Chondrocyte (in vitro differentiated cells): ENCODE measurements at regions not wholly inside any gene's neighbourhood (a gene's known extent, or its start where the extent isn't known, plus 50 kb on each side); places are given as distances from the start of the nearest gene placed in this dataset.

Experiments
- DNase-seq: peaks from one replicate; pipeline ENCODE4 v3.0.0; 2021; ENCODE audit warnings: mixed read lengths, low spot score
- H3K27ac Mint-ChIP-seq: one replicate; pipeline ENCODE4 v1.8.0; 2021; ENCODE audit warnings: mild to moderate bottlenecking, moderate library complexity, mixed read lengths; ENCODE audit not compliant: unreplicated experiment
- H3K27me3 Mint-ChIP-seq: 2 replicates; pipeline ENCODE4 v1.8.0; 2021; ENCODE audit warnings: low read depth, mixed read lengths
- H3K36me3 Mint-ChIP-seq: 2 replicates; pipeline ENCODE4 v1.8.0; 2021; ENCODE audit warnings: low read depth, mixed read lengths
- H3K4me1 Mint-ChIP-seq: 2 replicates; pipeline ENCODE4 v1.8.0; 2021; ENCODE audit warnings: low read depth, mild to moderate bottlenecking, mixed read lengths
- H3K4me3 Mint-ChIP-seq: one replicate; pipeline ENCODE4 v1.8.0; 2021; ENCODE audit warnings: mild to moderate bottlenecking, moderate library complexity, mixed read lengths; ENCODE audit not compliant: unreplicated experiment
- H3K9me3 Mint-ChIP-seq: 2 replicates; pipeline ENCODE4 v1.8.0; 2021; ENCODE audit warnings: low read depth, mixed read lengths
- CTCF ChIP-seq: fragments of 200-600 bp; sonication (generic); IDR thresholded peaks from 2 replicates; pipeline ENCODE4 v1.5.0; 2021; ENCODE audit warnings: antibody characterized with exemption, mild to moderate bottlenecking, moderate library complexity

- H3K4me1 Mint-ChIP-seq, result no peaks in the 10 kb centered on the region
- no peak overlapping the region for H3K27ac Mint-ChIP-seq
These were observed 301.2 kb upstream of the PROK2 start for GRCh38 chr3:72086042-72086742.

GRCh38 chr3:72085036-72085435 is 300.1 kb upstream of the PROK2 start:
- no peaks in the 10 kb centered on the region for H3K36me3 Mint-ChIP-seq
- no peak overlapping the region for H3K27ac Mint-ChIP-seq
- H3K4me3 Mint-ChIP-seq, result no peak overlapping the region
- H3K9me3 Mint-ChIP-seq, result no peaks in the 10 kb centered on the region
- H3K27me3 Mint-ChIP-seq, result peaks cover 20% of the 10 kb centered on the region
- DNase-seq, result no peak
- no peak for TF ChIP-seq CTCF
- H3K4me1 Mint-ChIP-seq, result no peaks in the 10 kb centered on the region

More at GRCh38 chr3:72086042-72086742, 301.2 kb upstream of the PROK2 start:
- no peak for TF ChIP-seq CTCF
- no peaks in the 10 kb centered on the region for H3K36me3 Mint-ChIP-seq
- peaks cover 28% of the 10 kb centered on the region for H3K27me3 Mint-ChIP-seq
- H3K9me3 Mint-ChIP-seq, result no peaks in the 10 kb centered on the region
- no peak overlapping the region for H3K4me3 Mint-ChIP-seq
- DNase-seq, result no peak

DNA sequence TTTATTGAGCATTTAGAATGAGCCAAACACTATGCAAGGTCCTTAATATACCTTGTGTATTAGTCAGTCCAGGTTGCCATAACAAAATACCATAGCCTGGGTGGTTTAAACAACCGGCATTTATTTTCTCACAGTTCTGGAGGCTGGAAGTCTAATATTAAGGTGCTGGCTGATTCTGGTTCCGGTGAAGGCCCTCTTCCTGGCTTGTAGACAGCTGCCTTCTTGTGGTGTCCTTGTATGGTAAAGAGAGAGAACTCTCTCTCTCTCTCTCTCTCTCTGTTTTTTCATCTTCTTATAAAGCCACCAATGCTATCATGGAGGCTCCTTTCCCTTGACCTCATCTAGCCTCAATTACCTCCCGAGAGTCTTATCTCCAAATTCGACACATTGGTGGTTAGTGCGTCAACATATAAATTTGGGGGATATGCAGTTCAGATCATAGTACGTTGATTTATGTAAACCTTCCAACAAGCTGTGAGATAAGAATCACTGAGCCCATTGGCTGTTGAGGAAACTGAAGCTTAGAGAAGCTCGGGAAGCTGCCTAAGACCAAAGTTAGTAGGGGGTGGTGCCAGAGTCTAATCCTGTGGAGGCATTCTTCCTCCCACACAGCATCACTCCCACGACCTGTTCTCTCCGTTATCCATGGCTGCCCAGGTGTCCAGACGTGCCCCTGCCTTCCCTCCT is 298.0 kb upstream of the PROK2 start:
- Mint-ChIP-seq H3K36me3 (no peaks in the 10 kb centered on the region), H3K9me3 (no peaks in the 10 kb centered on the region), H3K27ac (no peak overlapping the region), H3K27me3 (peaks cover 27% of the 10 kb centered on the region), H3K4me1 (no peaks in the 10 kb centered on the region), H3K4me3 (no peak overlapping the region)
- DNase-seq, result no peak
- TF ChIP-seq CTCF, result no peak

DNA sequence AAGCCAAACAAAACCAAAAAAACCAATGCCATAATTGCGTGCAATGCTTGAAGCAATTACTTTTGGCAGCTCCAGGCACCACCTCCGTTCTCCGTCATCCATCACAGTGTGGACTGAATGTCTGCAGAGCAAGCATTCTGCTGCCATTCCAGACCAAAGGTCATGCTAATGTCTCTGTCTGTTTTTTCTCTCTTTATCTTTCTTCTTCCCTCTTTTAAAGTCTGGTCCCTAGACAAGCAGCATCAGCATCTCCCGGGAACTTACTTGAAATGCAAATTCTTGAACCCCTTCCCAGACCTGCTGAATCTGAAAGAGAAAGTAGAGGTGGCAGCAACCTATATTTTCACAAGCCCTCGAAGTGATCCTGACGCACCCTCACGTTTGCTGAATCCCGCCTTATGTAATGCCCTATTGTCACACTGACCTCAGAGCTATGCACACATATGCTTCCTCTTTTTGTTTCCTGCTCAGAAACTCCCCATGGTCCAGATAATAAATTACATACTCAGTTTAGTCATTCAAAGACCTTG is 297.3 kb upstream of the PROK2 start:
- Mint-ChIP-seq H3K27me3 (peaks cover 27% of the 10 kb centered on the region), H3K4me1 (no peaks in the 10 kb centered on the region), H3K4me3 (no peak overlapping the region), H3K27ac (no peak overlapping the region), H3K9me3 (no peaks in the 10 kb centered on the region), H3K36me3 (no peaks in the 10 kb centered on the region)
- TF ChIP-seq CTCF, result no peak
- DNase-seq, result no peak

- no peak for DNase-seq
- no peak for TF ChIP-seq CTCF
- peaks cover 1% of the 10 kb centered on the region for H3K9me3 Mint-ChIP-seq
- H3K27ac Mint-ChIP-seq, result no peak overlapping the region
- no peaks in the 10 kb centered on the region for H3K4me1 Mint-ChIP-seq
- H3K36me3 Mint-ChIP-seq, result peaks cover under 1% of the 10 kb centered on the region
- no peak overlapping the region for H3K4me3 Mint-ChIP-seq
- peaks cover 27% of the 10 kb centered on the region for H3K27me3 Mint-ChIP-seq
These were observed 296.7 kb upstream of the PROK2 start for GRCh38 chr3:72081471-72082185.
